ENCODE measurements at regions not wholly inside any gene's neighbourhood (a gene's known extent, or its start where the extent isn't known, plus 50 kb on each side); places are given as distances from the start of the nearest gene placed in this dataset.
"Not testable (repeated sequence)": the region's sequence is repeated elsewhere in the genome, so short reads cannot be mapped to it uniquely, and the experiment has no call there.

- no peak for DNase-seq
These were observed 843.0 kb upstream of the ATXN8OS start for GRCh38 chr13:69264362-69265334.

GRCh38 chr13:69243366-69243765, 864.3 kb upstream of the ATXN8OS start:
- no peak for DNase-seq

- no peak for DNase-seq
These were observed 873.5 kb upstream of the ATXN8OS start for GRCh38 chr13:69234171-69234570.

- DNase-seq = no peak
These were observed 881.2 kb upstream of the ATXN8OS start for GRCh38 chr13:69226427-69226826.

- not testable (repeated sequence) for DNase-seq
These were observed 885.8 kb upstream of the ATXN8OS start for GRCh38 chr13:69221633-69222498.

DNA sequence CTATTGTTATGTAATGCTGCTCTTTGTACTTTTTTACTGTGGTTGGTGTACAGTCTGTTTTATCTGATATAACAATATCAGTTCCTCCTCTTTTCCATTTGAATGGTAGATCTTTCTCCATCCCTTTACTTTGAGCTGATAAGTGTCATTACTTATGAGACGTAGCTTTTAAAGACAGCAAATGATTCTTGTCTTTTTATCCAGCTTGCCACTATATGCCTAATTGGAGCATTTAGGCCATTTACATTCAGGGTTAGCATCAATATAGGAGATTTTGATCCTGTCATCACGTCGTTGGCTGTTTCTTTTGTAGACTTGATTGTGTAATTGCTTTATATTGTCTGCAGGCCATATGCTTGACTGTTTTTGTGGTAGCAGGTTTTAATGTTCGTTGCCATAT, 894.2 kb upstream of the ATXN8OS start:
- DNase-seq = no peak

DNA sequence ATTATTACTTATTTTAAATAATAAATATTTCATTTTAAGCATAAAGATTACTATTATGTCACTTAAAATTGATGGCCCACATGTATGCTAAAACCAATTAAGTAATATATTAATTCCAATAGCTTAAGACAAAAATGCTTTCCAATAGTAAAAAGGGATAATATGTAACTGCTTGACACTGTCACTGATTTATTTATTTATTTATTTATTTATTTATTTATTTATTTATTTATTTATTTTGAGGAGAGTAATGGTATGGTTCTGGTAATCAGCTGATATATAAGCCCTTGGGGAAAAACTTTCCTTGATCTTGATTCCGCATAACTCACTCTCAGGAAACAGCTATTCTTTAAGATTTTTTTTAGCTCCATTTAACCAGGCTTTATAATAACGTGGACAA, 903.0 kb upstream of the ATXN8OS start:
- no peak for DNase-seq

- DNase-seq = no peak
These were observed 904.6 kb upstream of the ATXN8OS start for GRCh38 chr13:69202996-69203395.

DNA sequence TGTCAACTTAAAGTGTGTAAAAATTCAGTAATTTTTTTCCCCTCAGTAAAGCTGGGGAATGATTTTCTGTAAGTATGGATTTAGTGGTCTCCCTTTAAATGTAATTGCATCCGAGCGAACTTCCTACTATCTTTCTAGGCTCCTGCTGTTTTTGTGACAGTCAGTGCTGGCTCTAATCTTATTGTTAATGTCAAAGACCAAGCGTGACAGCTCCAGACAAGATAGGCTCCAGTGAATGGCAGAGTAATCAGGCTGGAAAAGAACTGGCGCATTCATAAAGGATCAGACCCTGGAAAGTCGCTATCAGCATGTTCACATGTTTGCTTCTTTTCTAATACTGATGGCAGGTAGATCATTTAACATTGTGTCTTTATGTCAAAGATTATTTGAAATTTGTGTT, 908.0 kb upstream of the ATXN8OS start:
- DNase-seq = no peak

GRCh38 chr13:69198706-69199105, 908.9 kb upstream of the ATXN8OS start:
- DNase-seq = no peak

- DNase-seq = no peak
These were observed 913.5 kb upstream of the ATXN8OS start for GRCh38 chr13:69194130-69194529.

GRCh38 chr13:69180034-69180433, 927.6 kb upstream of the ATXN8OS start:
- DNase-seq = no peak

DNA sequence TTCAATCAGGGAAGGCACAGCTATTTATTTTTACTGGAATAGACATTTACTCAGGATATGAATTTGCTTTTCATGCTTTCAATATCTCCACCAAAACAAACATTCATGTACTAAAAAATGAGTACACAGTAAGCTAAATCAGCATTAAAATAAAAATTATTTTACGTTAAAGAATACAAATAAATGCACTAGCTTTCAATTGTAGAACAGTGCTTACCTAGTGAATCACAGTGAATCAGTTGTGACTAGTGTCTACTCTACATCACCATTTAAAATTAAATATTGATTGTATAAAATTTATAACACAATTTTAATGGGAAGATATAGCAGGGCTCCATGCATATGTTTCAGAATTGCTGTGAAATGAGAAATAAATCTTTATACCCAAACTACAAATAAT, 929.6 kb upstream of the ATXN8OS start:
- DNase-seq = no peak

DNA sequence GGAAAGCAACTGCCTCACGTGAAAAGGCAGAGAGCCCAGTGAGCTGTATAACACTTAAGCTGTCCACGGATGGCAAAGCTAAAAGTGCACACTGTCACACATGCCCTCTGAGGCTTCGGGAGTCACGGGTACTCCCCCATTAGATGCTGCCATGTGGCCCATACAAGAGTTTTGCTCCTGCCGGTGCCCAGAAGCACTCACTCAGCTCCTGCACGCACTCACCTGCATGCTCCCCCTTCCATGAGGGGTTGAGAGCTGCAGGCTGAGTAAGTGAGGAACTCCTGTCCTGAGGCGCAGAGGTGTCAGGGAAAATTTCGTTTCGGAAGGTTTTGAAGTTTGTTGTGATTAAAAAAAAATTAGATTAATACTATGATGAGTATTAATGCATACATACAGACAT, 939.2 kb upstream of the ATXN8OS start:
- no peak for DNase-seq

- DNase-seq = no peak
These were observed 952.5 kb upstream of the ATXN8OS start for GRCh38 chr13:69155136-69155535.

- DNase-seq = no peak
These were observed 965.5 kb upstream of the ATXN8OS start for GRCh38 chr13:69142101-69142500.

GRCh38 chr13:69124996-69125395, 982.6 kb upstream of the ATXN8OS start:
- no peak for DNase-seq

DNA sequence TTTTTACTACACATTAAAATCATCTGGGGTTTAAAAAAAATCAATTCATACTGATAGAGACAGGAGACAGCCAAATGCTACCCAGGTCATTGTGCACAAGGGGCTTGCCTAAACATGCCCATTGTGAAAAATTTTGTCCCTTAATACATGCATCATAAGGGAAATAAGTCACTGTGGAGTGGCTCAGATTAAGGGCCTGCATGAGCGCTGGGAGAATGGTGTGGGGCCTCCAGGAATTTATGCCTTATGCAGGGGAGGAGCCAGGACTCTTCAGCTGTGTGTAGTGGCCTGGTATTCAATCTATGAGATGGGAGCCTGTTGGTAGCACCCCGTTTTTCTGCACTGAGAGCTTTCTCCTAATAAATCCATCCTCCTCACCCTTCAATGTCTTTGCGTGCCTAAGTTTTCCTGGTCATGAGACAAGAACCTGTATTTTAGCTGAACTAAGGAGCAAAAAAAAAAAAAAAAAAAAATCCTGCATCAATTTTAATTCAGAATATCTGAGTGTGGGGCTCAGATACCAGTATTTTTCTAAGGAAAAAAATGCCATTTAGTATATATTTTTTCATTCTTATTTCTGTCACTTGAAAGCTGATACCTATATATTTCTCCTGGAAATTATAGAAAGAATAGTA, 997.6 kb upstream of the ATXN8OS start:
- no peak for DNase-seq

GRCh38 chr13:69108486-69108885, 999.1 kb upstream of the ATXN8OS start:
- DNase-seq = no peak

- no peak for DNase-seq
These were observed 1000.2 kb upstream of the ATXN8OS start for GRCh38 chr13:69107436-69107835.

GRCh38 chr13:69101841-69102240, 1005.8 kb upstream of the ATXN8OS start:
- no peak for DNase-seq

DNA sequence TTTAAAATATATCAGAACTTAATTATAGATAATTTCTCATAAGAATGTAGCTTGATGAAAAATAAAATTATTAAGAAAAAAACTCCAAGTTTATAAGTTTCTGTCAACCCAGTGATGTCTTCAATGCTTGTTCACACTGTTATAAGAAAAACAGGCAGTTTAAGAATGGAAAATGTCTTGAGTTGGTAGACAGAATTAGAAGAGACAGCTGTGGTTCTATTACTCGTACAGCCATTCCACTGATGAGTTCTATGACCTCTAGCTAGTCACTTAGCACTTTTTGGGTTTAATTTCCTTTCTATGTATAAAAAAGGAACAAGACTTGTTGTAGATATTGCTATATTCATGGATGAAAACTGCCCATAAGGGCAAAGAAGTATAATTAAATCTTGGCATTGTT, 1013.1 kb upstream of the ATXN8OS start:
- DNase-seq = no peak

GRCh38 chr13:69092615-69093322, 1014.9 kb upstream of the ATXN8OS start:
- no peak for DNase-seq

Data from amniotic stem cell (primary cell).